NAMALWA (cell line): ENCODE measurements at regions not wholly inside any gene's neighbourhood (a gene's known extent, or its start where the extent isn't known, plus 50 kb on each side); places are given as distances from the start of the nearest gene placed in this dataset.
"Not testable (repeated sequence)": the region's sequence is repeated elsewhere in the genome, so short reads cannot be mapped to it uniquely, and the experiment has no call there.

Experiments used
- DNase-seq: peaks from one replicate; pipeline ENCODE4 v3.0.0-alpha.2; 2015; ENCODE audit warnings: low spot score

DNA sequence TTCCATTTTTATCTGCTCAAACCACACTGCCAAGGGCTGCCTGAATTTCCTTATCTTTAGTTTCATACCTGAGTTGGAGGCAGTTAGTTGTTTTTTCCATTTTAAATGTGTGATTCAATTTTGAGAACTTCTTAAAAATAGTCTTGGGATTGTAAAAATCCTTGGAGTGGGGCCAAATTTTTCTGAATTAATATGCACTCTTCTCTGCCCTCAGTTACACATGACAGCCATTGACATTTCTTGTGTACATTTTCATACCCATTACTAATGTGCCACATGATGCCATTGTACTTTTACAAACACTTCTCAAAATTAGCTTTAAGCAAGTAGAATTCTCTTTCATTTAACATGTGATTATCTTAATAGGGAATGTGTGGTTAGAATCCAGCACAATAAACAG is 141.7 kb downstream of the C3orf38 start:
- no peak for DNase-seq

- DNase-seq, result no peak
Measured at GRCh38 chr3:88298189-88298588, 148.4 kb downstream of the C3orf38 start.

GRCh38 chr3:88301273-88301995 is 151.7 kb downstream of the C3orf38 start:
- no peak for DNase-seq

DNA sequence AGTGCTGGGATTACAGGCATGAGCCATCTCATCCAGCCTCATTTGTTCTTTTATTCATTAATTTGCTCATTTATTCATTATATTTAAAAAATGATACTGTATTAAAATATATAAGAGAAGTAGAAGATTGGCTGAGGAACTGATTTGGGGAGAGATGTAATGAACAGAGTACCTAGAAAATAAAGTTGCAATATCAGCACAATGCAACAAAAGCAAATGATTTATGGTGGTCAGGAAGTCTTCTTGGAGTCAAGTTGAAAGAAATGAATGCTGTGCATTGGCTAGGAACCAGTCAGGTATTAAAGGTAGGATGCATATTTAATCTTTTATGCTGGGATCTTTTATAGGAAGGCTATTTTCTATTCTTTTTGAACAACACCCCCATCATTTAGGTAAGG is 152.2 kb downstream of the C3orf38 start:
- DNase-seq, result no peak

- not testable (repeated sequence) for DNase-seq
Measured at GRCh38 chr3:88303331-88303904, 153.7 kb downstream of the C3orf38 start.

- no peak for DNase-seq
Measured at GRCh38 chr3:88307666-88308065, 157.9 kb downstream of the C3orf38 start.

GRCh38 chr3:88311826-88312225 is 162.1 kb downstream of the C3orf38 start:
- no peak for DNase-seq

DNA sequence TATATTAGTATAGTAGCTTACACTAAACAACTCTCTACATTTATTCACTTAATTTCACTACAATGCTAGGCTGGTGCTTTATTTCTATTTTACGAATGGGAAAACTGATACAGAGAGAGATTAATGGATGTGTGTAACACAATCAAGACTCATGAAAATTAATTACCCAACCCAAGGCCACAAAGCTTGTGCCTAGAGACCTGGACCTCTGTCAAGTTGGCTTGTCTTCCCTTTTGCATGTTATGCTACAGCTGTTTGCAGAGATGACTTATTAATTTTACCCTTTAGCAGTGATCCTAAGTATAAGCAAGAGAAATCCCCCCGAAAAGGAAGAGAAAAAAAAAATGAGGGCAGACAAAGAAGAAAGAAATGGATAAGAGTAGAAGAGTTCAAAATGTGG is 162.5 kb downstream of the C3orf38 start:
- no peak for DNase-seq

- no peak for DNase-seq
Measured at GRCh38 chr3:88318067-88318466, 168.3 kb downstream of the C3orf38 start.

DNA sequence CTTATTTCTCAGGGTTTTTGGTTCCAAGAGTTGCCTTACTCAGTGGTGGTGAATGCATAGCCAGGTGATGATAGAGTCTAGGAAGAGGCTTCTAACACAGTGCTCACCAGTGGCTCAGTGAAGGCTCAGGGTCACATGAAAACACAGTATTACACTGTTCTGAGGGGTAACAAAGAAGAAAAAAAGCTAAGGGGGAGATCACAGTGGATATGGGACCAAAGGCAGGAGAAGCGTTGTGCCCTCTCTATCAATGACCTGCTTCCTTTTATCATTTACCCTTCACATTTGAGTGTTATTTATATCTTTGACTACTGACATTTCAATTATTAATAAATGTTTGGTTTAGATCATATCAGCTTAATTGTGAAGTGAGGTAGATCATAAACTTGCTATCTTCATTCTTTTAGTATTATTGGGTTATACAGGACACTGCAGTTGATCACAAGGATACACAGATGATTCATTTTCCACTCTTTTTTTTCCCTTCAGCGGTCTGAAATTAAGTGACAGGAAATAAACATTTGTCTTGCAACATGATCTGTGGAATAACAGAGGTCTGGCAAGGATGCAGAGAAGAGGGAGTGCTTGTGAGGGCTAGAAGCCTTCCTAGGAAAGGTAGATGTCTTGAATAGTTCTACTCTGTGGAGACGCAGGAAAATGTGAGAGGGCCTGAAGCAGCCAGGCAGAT is 171.7 kb downstream of the C3orf38 start:
- no peak for DNase-seq

DNA sequence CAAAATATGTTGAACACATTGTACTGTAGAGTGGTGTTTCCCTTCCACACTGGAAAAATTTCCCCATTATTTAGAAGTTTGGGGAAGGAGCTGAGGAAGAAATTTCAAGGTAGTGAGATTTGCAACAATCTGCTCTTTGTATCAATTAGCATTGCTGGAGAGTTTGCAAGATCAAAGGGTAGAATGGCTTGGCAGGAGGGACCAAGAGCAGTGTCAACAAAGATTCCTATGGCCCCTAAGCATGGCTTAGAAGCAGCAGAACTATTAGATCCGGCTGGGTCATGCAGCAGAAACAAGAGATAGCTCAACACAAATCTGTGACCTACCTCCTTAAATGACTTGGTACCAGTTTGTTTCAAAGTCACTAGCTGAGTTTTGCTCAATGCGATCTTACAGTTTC is 175.0 kb downstream of the C3orf38 start:
- DNase-seq, result no peak

- DNase-seq, result no peak
Measured at GRCh38 chr3:88334187-88334868, 184.6 kb downstream of the C3orf38 start.

GRCh38 chr3:88336894-88337293 is 187.1 kb downstream of the C3orf38 start:
- DNase-seq, result no peak

- DNase-seq, result no peak
Measured at GRCh38 chr3:88343264-88343663, 193.5 kb downstream of the C3orf38 start.

DNA sequence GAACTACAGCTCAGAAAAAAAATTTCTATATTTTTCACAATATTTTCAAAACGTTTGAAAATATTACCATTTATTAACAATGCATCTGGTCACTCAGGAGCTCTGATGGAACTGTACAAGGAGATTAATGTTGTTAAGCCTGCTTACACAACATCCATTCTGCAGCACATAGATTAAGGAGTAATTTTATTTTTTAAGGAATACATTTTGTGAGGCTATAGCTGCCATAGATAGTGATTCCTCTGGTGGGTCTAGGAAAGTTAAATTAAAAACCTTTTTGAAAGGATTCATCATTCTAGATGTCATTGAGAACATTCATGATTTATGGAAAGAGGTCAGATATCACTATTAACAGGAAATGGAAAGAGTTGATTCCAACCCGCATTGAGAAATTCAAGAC is 196.9 kb downstream of the C3orf38 start:
- no peak for DNase-seq

- no peak for DNase-seq
Measured at GRCh38 chr3:88362428-88362827, 212.7 kb downstream of the C3orf38 start.

DNA sequence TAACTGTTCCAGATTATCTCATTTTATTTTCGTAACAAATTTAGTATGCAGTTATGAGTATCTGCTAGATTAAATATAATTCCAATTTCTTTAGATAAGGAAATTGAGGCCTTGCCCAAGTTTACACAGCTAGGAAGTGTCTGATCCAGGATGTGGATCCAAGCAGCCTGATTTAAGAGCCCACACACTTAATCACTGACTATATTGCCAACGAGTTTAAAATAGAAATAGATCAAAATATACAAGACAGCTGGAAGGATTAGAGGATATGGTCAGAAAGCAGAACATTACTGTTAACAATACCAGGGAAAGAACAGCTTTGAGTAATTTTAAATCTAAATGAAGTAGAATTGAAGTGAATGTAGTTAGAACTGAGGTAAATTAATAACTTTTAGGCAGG is 215.2 kb downstream of the C3orf38 start:
- DNase-seq, result no peak

- DNase-seq, result no peak
Measured at GRCh38 chr3:88369337-88369736, 219.6 kb downstream of the C3orf38 start.

DNA sequence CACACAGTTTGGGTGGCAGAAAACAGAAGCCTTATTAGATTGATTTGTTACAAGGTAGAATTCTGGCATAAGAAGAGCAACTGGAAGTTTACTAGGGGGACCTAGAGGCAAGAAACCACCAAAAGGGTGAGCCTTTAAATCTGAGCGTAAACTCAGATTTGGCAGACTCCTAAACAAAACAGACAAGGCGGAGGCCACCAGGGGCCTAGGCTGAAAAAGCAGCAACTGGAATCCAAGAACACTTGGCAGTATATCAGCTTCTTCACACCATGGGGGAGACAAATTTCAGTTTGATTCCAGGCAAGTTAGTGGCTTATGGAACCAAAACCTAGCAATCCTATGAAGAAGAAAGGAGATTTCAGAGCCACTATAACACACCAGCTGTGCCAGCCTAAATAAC is 220.0 kb downstream of the C3orf38 start:
- no peak for DNase-seq

DNA sequence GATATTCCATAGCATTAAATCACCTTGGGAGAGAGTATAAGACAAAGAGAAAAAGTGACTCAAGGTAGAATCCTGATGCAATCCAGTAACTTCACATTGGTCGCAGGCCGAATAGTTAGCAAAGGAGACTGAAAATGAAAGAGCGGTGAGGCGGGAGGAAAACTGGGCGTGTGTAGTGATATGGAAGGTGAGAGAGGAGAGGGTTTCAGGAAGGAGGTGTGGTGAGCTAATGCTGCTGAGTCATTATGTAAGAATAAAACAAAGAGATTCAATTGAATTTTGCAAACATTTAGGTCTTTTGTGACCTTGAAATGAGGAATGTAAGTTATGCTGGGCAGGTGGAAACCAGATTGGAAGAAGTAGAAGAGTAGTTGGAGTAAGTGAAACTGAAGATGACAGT is 235.3 kb downstream of the C3orf38 start:
- no peak for DNase-seq

DNA sequence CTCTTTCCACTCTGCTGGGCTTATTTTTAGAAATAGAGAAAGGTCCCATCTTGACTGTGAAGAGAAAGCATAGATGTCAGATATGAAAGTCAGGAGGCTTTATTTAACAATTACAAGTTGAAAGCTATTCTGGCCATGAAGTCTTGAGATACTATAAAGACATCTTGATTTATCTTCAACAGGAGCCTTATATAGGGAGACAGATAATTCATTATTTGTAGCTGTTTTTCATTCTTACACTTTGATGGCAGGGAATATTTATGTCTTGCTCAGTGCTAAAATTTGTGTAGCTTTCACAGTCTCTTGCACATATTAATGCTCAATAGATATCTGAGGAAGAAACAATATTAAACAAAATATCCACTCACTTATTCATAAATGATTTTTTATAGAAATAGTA is 248.8 kb downstream of the C3orf38 start:
- DNase-seq, result no peak

DNA sequence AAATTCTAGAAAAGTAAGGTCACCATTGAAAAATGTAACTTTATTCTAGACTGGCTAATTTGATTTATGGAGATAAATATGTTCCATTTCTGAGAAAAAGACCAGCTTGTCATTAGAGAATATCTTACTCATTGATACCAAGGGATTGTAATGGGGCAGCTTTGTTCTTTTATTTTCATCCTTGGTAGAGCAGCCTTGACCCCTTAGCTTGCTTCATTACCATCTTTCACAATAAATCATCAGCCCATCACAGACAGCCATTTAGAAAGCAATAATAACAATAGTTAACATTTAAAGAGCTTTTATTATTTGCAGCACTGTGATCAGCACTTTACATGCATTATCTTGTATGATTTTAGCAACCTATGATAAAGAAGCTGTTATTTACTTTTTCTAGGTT is 253.6 kb downstream of the C3orf38 start:
- no peak for DNase-seq

DNA sequence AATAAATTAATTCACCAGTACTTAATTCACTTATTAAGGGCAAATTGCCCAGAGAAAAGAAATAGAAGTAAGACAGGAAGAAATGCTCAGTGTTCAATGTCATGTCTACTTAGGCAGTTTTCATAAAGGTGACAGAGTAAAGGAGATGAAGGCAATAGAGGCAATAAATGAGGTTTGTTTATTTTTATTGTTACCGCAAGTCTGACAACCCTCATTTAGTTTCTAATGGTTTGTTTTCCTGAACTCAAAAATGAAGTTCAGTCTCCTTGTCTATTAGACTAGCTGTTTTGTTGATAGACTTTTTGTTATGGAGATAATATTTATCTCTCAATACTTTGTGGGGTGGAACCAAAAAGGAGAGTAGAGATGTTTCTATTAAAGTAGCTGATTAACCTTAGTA is 258.3 kb downstream of the C3orf38 start:
- no peak for DNase-seq
